ENCODE measurements at regions not wholly inside any gene's neighbourhood (a gene's known extent, or its start where the extent isn't known, plus 50 kb on each side); places are given as distances from the start of the nearest gene placed in this dataset.

DNA sequence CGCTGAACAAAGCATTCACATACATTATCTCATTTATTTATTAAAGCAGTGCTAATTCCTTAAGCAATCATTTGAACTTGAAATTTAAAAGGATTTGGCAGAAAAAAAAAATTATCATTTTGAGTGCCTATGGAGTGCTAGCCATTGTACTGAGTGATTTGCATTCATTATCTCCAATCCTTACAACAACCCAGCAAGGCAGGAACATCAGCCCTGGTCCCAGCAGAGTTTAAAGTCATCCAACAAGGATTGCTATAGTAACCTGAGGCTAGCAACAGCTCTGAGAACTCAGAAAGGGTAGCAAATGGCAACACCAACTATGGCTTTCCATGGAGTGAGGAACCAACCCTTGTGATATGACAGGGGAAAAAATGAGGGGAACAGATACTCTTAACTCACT is 237.6 kb upstream of the SETMAR start:
- no peak overlapping the region for H2AK9ac ChIP-seq (replicated peaks; ENCODE audit: low read depth, low read length, poor library complexity)
- H2BK15ac ChIP-seq (ENCODE audit: low read depth, low read length) = no peak overlapping the region
- TF ChIP-seq POLR2A (IDR thresholded peaks at IDR 0.05; ENCODE audit: low read depth, low read length) (no peak), MXI1 (IDR thresholded peaks at IDR 0.05; ENCODE audit: borderline replicate concordance, low read depth, low read length) (no peak), CHD1 (IDR thresholded peaks at IDR 0.05; ENCODE audit: low read depth, low read length) (no peak), FOS (IDR thresholded peaks at IDR 0.05; ENCODE audit: low read depth, low read length) (no peak), RAD21 (IDR thresholded peaks at IDR 0.05; ENCODE audit: low read length) (no peak), MAZ (IDR thresholded peaks at IDR 0.05; ENCODE audit: borderline replicate concordance, low read depth, low read length) (no peak), SMC3 (IDR thresholded peaks at IDR 0.05; ENCODE audit: low read depth, low read length) (no peak), MAFK (IDR thresholded peaks at IDR 0.05; ENCODE audit: low read depth, low read length) (no peak), RFX5 (IDR thresholded peaks at IDR 0.05; ENCODE audit: low read depth, low read length) (no peak), CEBPB (IDR thresholded peaks at IDR 0.05; ENCODE audit: low read depth, low read length) (no peak), BHLHE40 (IDR thresholded peaks at IDR 0.05; ENCODE audit: low read depth, low read length) (no peak), NFE2L2 (IDR thresholded peaks at IDR 0.05; ENCODE audit: low read depth, low read length) (no peak), RCOR1 (IDR thresholded peaks at IDR 0.05; ENCODE audit: insufficient replicate concordance, low read length) (no peak)
- TF ChIP-seq, protein P1, sequence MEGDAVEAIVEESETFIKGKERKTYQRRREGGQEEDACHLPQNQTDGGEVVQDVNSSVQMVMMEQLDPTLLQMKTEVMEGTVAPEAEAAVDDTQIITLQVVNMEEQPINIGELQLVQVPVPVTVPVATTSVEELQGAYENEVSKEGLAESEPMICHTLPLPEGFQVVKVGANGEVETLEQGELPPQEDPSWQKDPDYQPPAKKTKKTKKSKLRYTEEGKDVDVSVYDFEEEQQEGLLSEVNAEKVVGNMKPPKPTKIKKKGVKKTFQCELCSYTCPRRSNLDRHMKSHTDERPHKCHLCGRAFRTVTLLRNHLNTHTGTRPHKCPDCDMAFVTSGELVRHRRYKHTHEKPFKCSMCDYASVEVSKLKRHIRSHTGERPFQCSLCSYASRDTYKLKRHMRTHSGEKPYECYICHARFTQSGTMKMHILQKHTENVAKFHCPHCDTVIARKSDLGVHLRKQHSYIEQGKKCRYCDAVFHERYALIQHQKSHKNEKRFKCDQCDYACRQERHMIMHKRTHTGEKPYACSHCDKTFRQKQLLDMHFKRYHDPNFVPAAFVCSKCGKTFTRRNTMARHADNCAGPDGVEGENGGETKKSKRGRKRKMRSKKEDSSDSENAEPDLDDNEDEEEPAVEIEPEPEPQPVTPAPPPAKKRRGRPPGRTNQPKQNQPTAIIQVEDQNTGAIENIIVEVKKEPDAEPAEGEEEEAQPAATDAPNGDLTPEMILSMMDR (conservative IDR thresholded peaks at IDR 0.05; ENCODE audit: low read depth, low read length) = no peak
- TF ChIP-seq, protein P2, sequence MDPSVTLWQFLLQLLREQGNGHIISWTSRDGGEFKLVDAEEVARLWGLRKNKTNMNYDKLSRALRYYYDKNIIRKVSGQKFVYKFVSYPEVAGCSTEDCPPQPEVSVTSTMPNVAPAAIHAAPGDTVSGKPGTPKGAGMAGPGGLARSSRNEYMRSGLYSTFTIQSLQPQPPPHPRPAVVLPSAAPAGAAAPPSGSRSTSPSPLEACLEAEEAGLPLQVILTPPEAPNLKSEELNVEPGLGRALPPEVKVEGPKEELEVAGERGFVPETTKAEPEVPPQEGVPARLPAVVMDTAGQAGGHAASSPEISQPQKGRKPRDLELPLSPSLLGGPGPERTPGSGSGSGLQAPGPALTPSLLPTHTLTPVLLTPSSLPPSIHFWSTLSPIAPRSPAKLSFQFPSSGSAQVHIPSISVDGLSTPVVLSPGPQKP (IDR thresholded peaks at IDR 0.05; ENCODE audit: borderline replicate concordance, low read depth, low read length) = no peak
- TF ChIP-seq, protein P3, sequence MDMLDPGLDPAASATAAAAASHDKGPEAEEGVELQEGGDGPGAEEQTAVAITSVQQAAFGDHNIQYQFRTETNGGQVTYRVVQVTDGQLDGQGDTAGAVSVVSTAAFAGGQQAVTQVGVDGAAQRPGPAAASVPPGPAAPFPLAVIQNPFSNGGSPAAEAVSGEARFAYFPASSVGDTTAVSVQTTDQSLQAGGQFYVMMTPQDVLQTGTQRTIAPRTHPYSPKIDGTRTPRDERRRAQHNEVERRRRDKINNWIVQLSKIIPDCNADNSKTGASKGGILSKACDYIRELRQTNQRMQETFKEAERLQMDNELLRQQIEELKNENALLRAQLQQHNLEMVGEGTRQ (IDR thresholded peaks at IDR 0.05; ENCODE audit: low read depth, low read length) = no peak
- no peak overlapping the region for H3K4me2 ChIP-seq (ENCODE audit: low read depth, low read length)
- dilution Hi-C loops (cut with HindIII; ENCODE audit: low sequenced_read_pairs, unreplicated experiment) = no loop called here
- WGBS, 2 experiments (ENCODE audit: extremely low coverage in 2 of 2, insufficient read length in 1 of 2) = no CpG with 5 or more reads among the region's 1 CpG
- H3K56ac ChIP-seq (ENCODE audit: extremely low read depth, insufficient read depth, low read length) = no peak overlapping the region
- H3K27ac ChIP-seq (ENCODE audit: insufficient read depth, low read length) = no peak overlapping the region
- H3K4ac ChIP-seq (ENCODE audit: low read depth, low read length) = no peak overlapping the region
- no peak overlapping the region for H2AFZ ChIP-seq (replicated peaks; ENCODE audit: low read length, poor library complexity)
- H4K20me1 ChIP-seq (ENCODE audit: insufficient read depth, low read length) = no peaks in the 10 kb centered on the region
- H3K36me3 ChIP-seq (ENCODE audit: control insufficient read depth, insufficient read depth, low read length) = no peaks in the 10 kb centered on the region
- no peak overlapping the region for H4K5ac ChIP-seq (ENCODE audit: low read depth, low read length)
- H3K9me1 ChIP-seq (ENCODE audit: insufficient read depth, low read length) = no peaks in the 10 kb centered on the region
- H3K18ac ChIP-seq (ENCODE audit: low read depth, low read length) = no peak overlapping the region
- H4K91ac ChIP-seq (ENCODE audit: insufficient read depth, low read depth, low read length) = no peak overlapping the region
- no peak overlapping the region for H3K9ac ChIP-seq (ENCODE audit: low read depth, low read length)
- peaks cover 14% of the 10 kb centered on the region for H3K9me3 ChIP-seq (ENCODE audit: control insufficient read depth, insufficient read depth, low read length)
- H2BK20ac ChIP-seq (ENCODE audit: low read depth, low read length) = no peak overlapping the region
- no peaks in the 10 kb centered on the region for H3K4me1 ChIP-seq (ENCODE audit: control insufficient read depth, insufficient read depth, low read length)
- BruUV-seq (replicated peaks) = no TSS peak
- H4K8ac ChIP-seq (ENCODE audit: low read depth in 2 of 2, low read length in 2 of 2) = no peak overlapping the region
- intact Hi-C loops (cut with micrococcal nuclease) = no loop called here
- POLR2A ChIA-PET (ENCODE audit: unreplicated experiment) = no interaction called here
- no peak overlapping the region for H3K14ac ChIP-seq (replicated peaks; ENCODE audit: low read depth, low read length)
- CTCF ChIA-PET = no interaction called here
- no peaks in the 10 kb centered on the region for H3K79me1 ChIP-seq (ENCODE audit: low read depth in 1 of 2, low read length in 2 of 2)
- no peak overlapping the region for H2BK5ac ChIP-seq (ENCODE audit: low read depth, low read length, poor library complexity, severe bottlenecking)
- H3K27me3 ChIP-seq (ENCODE audit: control insufficient read depth, insufficient read depth, low read length) = no peaks in the 10 kb centered on the region
- no peak overlapping the region for H2AK5ac ChIP-seq (ENCODE audit: low read depth, low read length)
- DNase-seq (no peak), ATAC-seq (ENCODE audit: low read depth) (no peak)
- in situ Hi-C loops (cut with MboI; ENCODE audit: low sequenced_read_pairs) = no loop called here
- H3K23ac ChIP-seq (ENCODE audit: low read depth, low read length) = no peak overlapping the region
- no peak overlapping the region for H2BK120ac ChIP-seq (ENCODE audit: low read depth, low read length)
- no peak overlapping the region for H3K4me3 ChIP-seq (ENCODE audit: insufficient read depth, low read depth, low read length)

All from IMR-90 (cell line).